GM23248 (cell line): ENCODE measurements at regions not wholly inside any gene's neighbourhood (a gene's known extent, or its start where the extent isn't known, plus 50 kb on each side); places are given as distances from the start of the nearest gene placed in this dataset.

Experiments
- EZH2 ChIP-seq: fragments of 200-600 bp; sonication (generic); IDR thresholded peaks from 2 replicates; pipeline ENCODE4 v1.6.1; 2018; ENCODE audit warnings: antibody characterized with exemption, mild to moderate bottlenecking; ENCODE audit not compliant: insufficient read depth, poor library complexity, severe bottlenecking
- EZH2phosphoT487 ChIP-seq: fragments of 200-600 bp; sonication (generic); IDR thresholded peaks from 2 replicates; pipeline ENCODE4 v1.6.1; 2018; ENCODE audit warnings: antibody characterized with exemption, moderate library complexity, mild to moderate bottlenecking, low read depth; ENCODE audit not compliant: insufficient read depth

GRCh38 chr5:155076379-155076778, 62.8 kb downstream of the KIF4B start:
- TF ChIP-seq EZH2phosphoT487 (no peak), EZH2 (no peak)
